Bronchial epithelial cell (primary cell): ENCODE measurements at regions not wholly inside any gene's neighbourhood (a gene's known extent, or its start where the extent isn't known, plus 50 kb on each side); places are given as distances from the start of the nearest gene placed in this dataset.

Experiments
- DNase-seq: peaks from one replicate; pipeline ENCODE4 v3.0.0-alpha.2; 2010; ENCODE audit warnings: low read depth
- FAIRE-seq: peaks from 2 replicates; lab custom pipeline; 2011; peaks lifted over from hg19 to GRCh38; lab: Jason Lieb, UNC
- H3K27me3 ChIP-seq: 2 replicates; pipeline ENCODE4 v1.5.1; 2011; ENCODE audit warnings: low read length; ENCODE audit not compliant: control insufficient read depth, insufficient read depth
- H3K36me3 ChIP-seq: 2 replicates; pipeline ENCODE4 v1.5.1; 2011; ENCODE audit warnings: low read length; ENCODE audit not compliant: control insufficient read depth, insufficient read depth
- H3K4me3 ChIP-seq: 2 replicates; pipeline ENCODE4 v1.5.1; 2011; ENCODE audit warnings: mild to moderate bottlenecking, low read depth, low read length, control low read depth
- TF ChIP-seq, protein P1 (sequence below): IDR thresholded peaks from 2 replicates; pipeline ENCODE4 v1.5.1; 2011; ENCODE audit warnings: mild to moderate bottlenecking, moderate library complexity, low read length, control low read depth, inconsistent platforms; ENCODE audit not compliant: insufficient read depth, severe bottlenecking

- FAIRE-seq (no peak), DNase-seq (no peak)
- Histone ChIP-seq H3K27me3 (no peaks in the 10 kb centered on the region), H3K4me3 (no peak overlapping the region), H3K36me3 (no peaks in the 10 kb centered on the region)
- TF ChIP-seq, protein P1, sequence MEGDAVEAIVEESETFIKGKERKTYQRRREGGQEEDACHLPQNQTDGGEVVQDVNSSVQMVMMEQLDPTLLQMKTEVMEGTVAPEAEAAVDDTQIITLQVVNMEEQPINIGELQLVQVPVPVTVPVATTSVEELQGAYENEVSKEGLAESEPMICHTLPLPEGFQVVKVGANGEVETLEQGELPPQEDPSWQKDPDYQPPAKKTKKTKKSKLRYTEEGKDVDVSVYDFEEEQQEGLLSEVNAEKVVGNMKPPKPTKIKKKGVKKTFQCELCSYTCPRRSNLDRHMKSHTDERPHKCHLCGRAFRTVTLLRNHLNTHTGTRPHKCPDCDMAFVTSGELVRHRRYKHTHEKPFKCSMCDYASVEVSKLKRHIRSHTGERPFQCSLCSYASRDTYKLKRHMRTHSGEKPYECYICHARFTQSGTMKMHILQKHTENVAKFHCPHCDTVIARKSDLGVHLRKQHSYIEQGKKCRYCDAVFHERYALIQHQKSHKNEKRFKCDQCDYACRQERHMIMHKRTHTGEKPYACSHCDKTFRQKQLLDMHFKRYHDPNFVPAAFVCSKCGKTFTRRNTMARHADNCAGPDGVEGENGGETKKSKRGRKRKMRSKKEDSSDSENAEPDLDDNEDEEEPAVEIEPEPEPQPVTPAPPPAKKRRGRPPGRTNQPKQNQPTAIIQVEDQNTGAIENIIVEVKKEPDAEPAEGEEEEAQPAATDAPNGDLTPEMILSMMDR, result no peak
These were observed 323.9 kb downstream of the GALR1 start for GRCh38 chr18:77573571-77573970.

DNA sequence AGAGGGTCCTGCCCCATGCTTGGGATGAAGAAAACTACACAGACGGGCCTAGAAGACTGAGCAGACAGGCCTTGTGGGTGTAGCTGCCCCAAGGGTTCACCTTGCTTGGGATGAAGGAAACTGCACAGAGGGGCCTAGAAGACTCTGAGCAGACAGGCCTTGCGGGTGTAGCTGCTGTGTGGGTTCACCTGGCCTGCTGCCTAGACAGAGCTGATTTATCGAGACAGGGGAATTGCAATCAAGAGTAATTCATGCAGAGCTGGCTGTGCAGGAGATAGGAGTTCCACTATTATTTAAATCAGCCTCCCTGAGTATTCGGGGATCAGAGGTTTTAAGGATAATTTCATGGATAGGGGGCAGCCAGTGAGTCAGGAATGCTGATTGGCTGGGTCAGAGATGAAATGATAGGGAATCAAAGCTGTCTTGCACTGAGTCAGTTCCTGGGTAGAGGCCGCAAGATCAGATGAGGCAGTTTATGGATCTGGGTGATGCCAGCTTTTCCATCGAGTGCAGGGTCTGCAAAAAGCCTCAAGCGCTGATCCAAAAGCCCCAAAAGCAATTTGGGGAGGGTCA lies 341.4 kb downstream of the GALR1 start:
- DNase-seq (no peak), FAIRE-seq (no peak)

DNA sequence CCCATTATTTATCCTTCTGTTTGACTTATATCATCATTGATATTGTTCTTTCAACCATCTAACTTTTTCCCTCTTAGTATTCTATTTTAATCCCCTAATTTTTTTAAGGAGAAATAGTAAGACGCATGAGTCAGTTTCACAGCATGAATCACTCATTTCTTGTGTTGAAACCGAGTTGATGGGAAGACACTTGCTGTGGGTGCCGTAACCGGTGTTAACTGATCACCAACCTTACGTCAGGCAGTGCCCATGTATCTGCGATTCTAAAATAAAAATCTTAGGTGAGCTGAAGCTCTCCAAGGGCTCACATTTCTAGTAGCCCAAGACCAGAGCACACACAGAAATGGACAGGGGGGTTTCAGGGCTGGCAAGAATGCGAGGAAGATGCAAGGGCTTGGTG lies 348.1 kb downstream of the GALR1 start:
- Histone ChIP-seq H3K4me3 (no peak overlapping the region), H3K36me3 (no peaks in the 10 kb centered on the region), H3K27me3 (no peaks in the 10 kb centered on the region)
- TF ChIP-seq, protein P1, result no peak
- no peak for FAIRE-seq
- no peak for DNase-seq

More for the DNA sequence above, 341.4 kb downstream of the GALR1 start:
- H3K36me3 ChIP-seq, result no peaks in the 10 kb centered on the region
- TF ChIP-seq, protein P1, result no peak
- H3K4me3 ChIP-seq, result no peak overlapping the region
- no peaks in the 10 kb centered on the region for H3K27me3 ChIP-seq

GRCh38 chr18:77600674-77601073 lies 351.0 kb downstream of the GALR1 start:
- Histone ChIP-seq H3K27me3 (no peaks in the 10 kb centered on the region), H3K36me3 (no peaks in the 10 kb centered on the region), H3K4me3 (no peak overlapping the region)
- TF ChIP-seq, protein P1, result no peak
- FAIRE-seq (no peak), DNase-seq (no peak)

DNA sequence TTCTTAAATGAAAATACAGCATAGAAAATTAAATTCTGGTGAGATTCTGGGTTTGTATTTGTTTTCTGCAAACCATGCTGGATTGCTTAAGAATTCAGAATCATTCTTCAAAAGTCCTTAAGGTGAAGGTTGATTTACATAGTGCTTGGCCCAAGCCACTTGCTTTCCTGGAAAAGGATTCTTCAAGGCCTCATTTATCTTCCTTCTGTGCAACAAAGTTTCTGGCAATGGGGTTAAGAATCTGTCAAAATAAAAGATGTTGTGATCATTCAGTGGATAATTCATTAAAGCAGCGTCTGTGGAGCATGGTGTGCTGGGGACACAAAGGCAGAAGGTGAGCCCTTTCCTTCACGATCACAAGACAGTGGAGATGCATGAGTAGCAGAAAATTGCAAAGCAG lies 351.9 kb downstream of the GALR1 start:
- TF ChIP-seq, protein P1, result no peak
- FAIRE-seq (no peak), DNase-seq (no peak)
- Histone ChIP-seq H3K4me3 (no peak overlapping the region), H3K36me3 (no peaks in the 10 kb centered on the region), H3K27me3 (no peaks in the 10 kb centered on the region)

DNA sequence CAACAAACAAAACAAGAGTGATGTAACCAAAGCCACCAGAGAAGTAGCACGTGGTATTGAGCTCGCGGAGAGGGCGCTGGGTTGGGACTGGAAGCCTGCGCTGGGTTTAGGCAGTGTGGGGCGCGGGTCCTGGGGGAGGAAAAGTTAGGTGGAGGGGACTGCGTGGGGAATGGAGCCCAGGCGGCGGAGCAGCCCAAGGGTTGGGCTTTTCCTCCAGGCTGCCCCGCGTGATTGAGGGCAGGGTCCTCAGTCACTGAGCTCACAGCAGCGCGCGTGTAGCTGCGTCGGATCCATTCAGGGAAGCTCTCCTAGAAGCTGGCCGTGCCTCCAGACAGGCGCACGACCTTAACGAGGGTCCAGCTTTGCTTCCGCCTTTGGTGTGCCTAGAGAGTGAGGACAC lies 357.4 kb downstream of the GALR1 start:
- DNase-seq (no peak), FAIRE-seq (peak; percentile 18)
- H3K36me3 ChIP-seq, result no peaks in the 10 kb centered on the region
- H3K27me3 ChIP-seq, result no peaks in the 10 kb centered on the region
- TF ChIP-seq, protein P1, result no peak
- H3K4me3 ChIP-seq, result no peak overlapping the region
